Left cardiac atrium (tissue), 4 donors: ENCODE measurements at regions not wholly inside any gene's neighbourhood (a gene's known extent, or its start where the extent isn't known, plus 50 kb on each side); places are given as distances from the start of the nearest gene placed in this dataset.
"Not testable (repeated sequence)": the region's sequence is repeated elsewhere in the genome, so short reads cannot be mapped to it uniquely, and the experiment has no call there.

Experiments used
- ATAC-seq, 2 donors: fragments of 200-7000 bp; cut with Tn5 transposase; one replicate each; pipeline ENCODE4 v1.9.1; 2020; ENCODE audit warnings: mild to moderate bottlenecking in 2 of 2, moderate library complexity in 2 of 2
- DNase-seq: peaks from one replicate; pipeline ENCODE4 v3.0.0-alpha.2; 2020
- intact Hi-C, 2 donors: fragments of 100-400 bp; cut with DNase I; formaldehyde crosslinking; loops; one replicate each; pipeline versions ENCODE4 v1.14.1 to v1.15.1; 2022 to 2023
- donor health status: DM: no; HTN: yes; CAD: no.
- donor health status: DM: no; HTN: yes; CAD: no; lungs with severe emphysema.
- donor health status: DM: yes; HTN: yes; CAD: no.
- donor health status: Dilated cardiomyopathy.

DNA sequence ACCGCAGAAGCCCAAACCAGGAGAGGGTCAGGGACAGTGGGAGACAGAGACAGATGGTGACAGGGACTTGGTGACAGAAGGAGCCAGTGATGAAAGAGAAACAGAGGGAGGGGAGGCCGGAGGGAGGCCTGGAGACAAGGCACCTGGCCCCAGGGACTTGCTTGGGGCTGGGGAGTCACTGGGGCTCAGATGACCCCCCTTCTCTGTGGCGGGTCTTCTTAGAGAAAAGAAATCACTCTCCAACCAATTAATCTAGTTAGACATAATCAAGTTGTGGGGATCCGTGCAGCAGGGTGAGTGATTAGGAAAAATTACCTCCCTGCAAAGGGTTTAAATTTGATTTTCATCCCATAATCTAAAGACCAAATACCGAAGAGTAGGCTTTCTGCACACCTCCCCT lies 519.8 kb downstream of the PTPRU start:
- no peak for ATAC-seq
- intact Hi-C loops, result no loop called here
- DNase-seq, result no peak

GRCh38 chr1:29755412-29756015 lies 519.2 kb downstream of the PTPRU start:
- DNase-seq, result not testable (repeated sequence)

GRCh38 chr1:29754573-29755375 lies 518.5 kb downstream of the PTPRU start:
- intact Hi-C loops, result no loop called here
- DNase-seq, result no peak

More at GRCh38 chr1:29755412-29756015, 519.2 kb downstream of the PTPRU start:
- ATAC-seq, intact Hi-C loops: not testable (repeated sequence)

DNA sequence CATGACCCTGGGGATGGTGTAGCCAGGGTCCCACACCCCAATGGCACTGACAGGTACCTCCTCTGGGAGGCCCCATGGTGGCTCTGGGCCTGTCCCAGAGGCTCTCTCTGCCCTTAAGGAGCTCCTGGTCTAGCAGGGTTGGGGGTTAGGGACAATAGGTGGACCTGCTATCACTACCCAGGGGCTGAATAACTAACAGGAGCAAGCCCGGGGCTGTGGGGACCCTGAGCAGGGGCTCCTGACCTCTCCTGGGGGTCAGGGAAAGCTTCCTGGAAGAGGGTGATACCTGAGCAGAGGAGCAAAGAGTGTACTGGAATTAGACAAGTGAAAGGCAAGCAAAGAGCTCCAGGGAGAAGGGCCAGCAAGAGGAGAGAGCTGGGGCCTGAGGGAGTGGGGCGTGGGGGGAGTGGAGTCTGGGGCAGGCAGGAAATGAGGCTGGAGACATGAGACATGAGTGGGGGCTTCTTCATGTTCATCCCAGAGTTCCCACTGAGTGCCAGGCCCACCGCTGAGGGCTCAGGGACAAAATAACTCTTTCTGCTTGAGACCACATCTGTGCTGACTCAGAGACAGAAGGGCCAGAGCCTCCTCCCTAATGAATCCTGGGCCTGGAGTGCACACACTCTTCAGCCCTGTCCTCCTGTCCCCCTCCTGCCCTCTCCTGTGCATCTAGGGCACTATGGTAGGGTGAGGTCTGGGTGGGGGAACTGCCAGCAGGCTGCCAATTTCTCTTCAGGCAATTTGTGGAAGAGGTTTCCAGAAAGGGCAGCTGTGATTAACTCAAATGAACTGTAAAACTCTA lies 517.6 kb downstream of the PTPRU start:
- ATAC-seq (no peak), DNase-seq (no peak)

More at GRCh38 chr1:29754573-29755375, 518.5 kb downstream of the PTPRU start:
- no peak for ATAC-seq

GRCh38 chr1:29753244-29753643 lies 516.9 kb downstream of the PTPRU start:
- ATAC-seq, result no peak
- intact Hi-C loops, result no loop called here
- no peak for DNase-seq

More for the DNA sequence above, 517.6 kb downstream of the PTPRU start:
- intact Hi-C loops, result no loop called here

GRCh38 chr1:29752141-29752540 lies 515.8 kb downstream of the PTPRU start:
- intact Hi-C loops, result no loop called here
- ATAC-seq (no peak), DNase-seq (no peak)

- ATAC-seq, result no peak
- intact Hi-C loops, result no loop called here
- no peak for DNase-seq
Observed at GRCh38 chr1:29749024-29749945, 513.0 kb downstream of the PTPRU start.

DNA sequence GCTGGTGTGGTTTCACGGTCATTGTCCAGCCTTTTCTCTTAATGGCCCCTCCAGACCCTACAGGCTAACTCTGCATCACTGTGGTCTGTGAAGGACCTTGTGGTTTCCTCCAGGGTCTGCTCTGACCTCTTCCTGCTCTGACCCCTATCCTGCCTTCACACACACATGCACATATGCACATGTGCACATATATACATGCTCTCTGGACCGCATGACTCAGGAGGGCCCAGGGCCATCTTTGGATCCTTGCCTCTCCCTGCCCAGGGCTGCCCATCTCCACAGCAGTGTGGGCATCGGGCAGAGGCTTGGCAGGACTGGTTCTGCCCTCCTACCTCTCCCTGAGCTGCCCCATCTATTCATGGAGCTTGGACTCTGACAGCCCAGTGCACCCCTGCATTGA lies 510.9 kb downstream of the PTPRU start:
- ATAC-seq (no peak), DNase-seq (no peak)
- intact Hi-C loops, result no loop called here

- ATAC-seq (no peak), DNase-seq (no peak)
- intact Hi-C loops, result no loop called here
Observed at GRCh38 chr1:29746076-29746665, 509.8 kb downstream of the PTPRU start.

- ATAC-seq (no peak), DNase-seq (no peak)
- intact Hi-C loops, result no loop called here
Observed at GRCh38 chr1:29744684-29745490, 508.6 kb downstream of the PTPRU start.

DNA sequence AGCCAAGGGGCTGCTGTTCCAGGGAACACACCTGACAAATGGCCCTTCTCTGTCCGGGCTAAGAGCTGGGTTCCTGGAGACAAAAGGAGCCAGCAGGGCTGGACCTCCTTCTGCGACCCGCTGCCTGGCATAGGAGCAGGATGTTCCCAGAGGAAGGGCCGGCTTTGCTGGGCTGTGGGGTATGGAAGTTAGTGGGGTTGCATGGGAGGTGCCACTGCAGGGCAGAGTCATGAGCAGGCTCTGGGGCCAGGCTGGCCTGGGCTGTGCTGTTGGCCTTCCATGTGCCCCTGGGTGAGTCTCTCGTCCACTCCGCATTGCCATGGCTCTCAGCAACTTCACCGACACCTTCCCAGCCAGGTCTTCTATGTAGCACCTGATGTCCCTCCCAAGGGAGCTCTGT lies 507.6 kb downstream of the PTPRU start:
- intact Hi-C loops, result no loop called here
- ATAC-seq (no peak), DNase-seq (no peak)

GRCh38 chr1:29743264-29743663 lies 506.9 kb downstream of the PTPRU start:
- DNase-seq, result no peak
- ATAC-seq, result no peak
- intact Hi-C loops, result no loop called here

DNA sequence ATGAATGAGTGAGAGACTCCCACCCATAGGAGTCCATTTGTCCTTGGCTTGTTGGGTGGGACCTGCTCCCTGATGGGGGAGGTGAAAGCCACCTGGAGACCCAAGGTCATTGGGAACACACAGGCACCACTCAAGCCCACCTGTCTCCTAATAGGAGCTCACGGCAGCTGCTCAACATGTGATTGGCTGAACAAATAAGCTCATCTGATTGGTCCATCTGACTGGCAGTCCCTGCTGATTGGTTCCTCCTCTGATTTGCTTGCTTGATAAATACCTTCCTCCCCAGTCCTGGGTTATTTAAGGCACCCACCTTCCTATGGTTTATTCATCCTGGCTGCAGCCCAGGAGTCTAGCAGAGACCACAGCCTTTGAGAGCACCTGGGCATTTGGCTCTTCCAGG lies 502.9 kb downstream of the PTPRU start:
- DNase-seq (no peak), ATAC-seq (no peak)
- intact Hi-C loops, result no loop called here

- DNase-seq (peak; percentile 34), ATAC-seq (no peak)
- intact Hi-C loops, result no loop called here
Observed at GRCh38 chr1:29736582-29737188, 500.4 kb downstream of the PTPRU start.

- intact Hi-C loops, result no loop called here
- DNase-seq (no peak), ATAC-seq (no peak)
Observed at GRCh38 chr1:29732453-29732852, 496.1 kb downstream of the PTPRU start.

DNA sequence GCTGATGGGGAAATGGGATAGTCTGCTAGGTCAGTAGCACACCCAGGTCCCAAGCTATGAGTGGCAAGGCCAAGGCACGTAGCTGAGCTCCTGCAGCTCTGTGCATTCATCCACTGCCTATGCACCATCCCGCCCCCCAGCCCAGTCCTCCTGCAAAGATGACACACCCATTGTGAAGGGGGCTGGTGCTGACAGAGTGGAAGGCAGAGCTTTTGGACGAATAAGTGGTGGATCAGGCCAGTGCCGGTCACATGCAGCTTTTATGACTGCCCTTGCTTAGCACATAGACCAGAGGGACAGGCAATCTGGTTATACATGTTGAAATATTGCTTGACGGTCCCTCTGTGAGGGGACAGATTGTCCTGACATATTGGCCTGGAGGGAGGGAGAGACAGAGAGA lies 494.3 kb downstream of the PTPRU start:
- intact Hi-C loops, result no loop called here
- ATAC-seq, result no peak
- no peak for DNase-seq

GRCh38 chr1:29729281-29729680 lies 493.0 kb downstream of the PTPRU start:
- intact Hi-C loops, result no loop called here
- ATAC-seq, result no peak

More at GRCh38 chr1:29729281-29729680, 493.0 kb downstream of the PTPRU start:
- DNase-seq, result no peak
